ENCODE measurements at regions not wholly inside any gene's neighbourhood (a gene's known extent, or its start where the extent isn't known, plus 50 kb on each side); places are given as distances from the start of the nearest gene placed in this dataset.

- TF ChIP-seq SREBF2 (IDR thresholded peaks at IDR 0.05; ENCODE audit: low read length) (no peak), CTCF (IDR thresholded peaks at IDR 0.05 in 2 of 3, conservative IDR thresholded peaks at IDR 0.05 in 1 of 3; ENCODE audit: control insufficient read depth in 2 of 3, extremely low read depth in 1 of 3, insufficient read depth in 1 of 3, low read depth in 3 of 3, low read length in 3 of 3) (no peak)
Observed at GRCh38 chr6:48615041-48615440, 504.0 kb upstream of the PTCHD4 start.

Measured in GM12878 (cell line).